NCI-H2196 treated with DMSO at 0.1 percent for 48 hours (cell line): ENCODE measurements at regions not wholly inside any gene's neighbourhood (a gene's known extent, or its start where the extent isn't known, plus 50 kb on each side); places are given as distances from the start of the nearest gene placed in this dataset.

Experiments used
- DNase-seq: peaks from one replicate; lab custom pipeline; 2025; ENCODE audit not compliant: unreplicated experiment; lab: John Stamatoyannopoulos, UW

GRCh38 chr10:36636879-36637278 is 488.5 kb upstream of the ANKRD30A start:
- no peak for DNase-seq

GRCh38 chr10:36636285-36636839 is 489.0 kb upstream of the ANKRD30A start:
- no peak for DNase-seq

- no peak for DNase-seq
These were observed 490.5 kb upstream of the ANKRD30A start for GRCh38 chr10:36634916-36635315.

- DNase-seq = no peak
These were observed 495.1 kb upstream of the ANKRD30A start for GRCh38 chr10:36630267-36630666.

- DNase-seq = no peak
These were observed 495.9 kb upstream of the ANKRD30A start for GRCh38 chr10:36629476-36629875.

GRCh38 chr10:36624551-36625100 is 500.8 kb upstream of the ANKRD30A start:
- no peak for DNase-seq

- DNase-seq = no peak
These were observed 504.1 kb upstream of the ANKRD30A start for GRCh38 chr10:36621346-36621745.

- no peak for DNase-seq
These were observed 513.0 kb upstream of the ANKRD30A start for GRCh38 chr10:36612436-36612835.

GRCh38 chr10:36608866-36609265 is 516.5 kb upstream of the ANKRD30A start:
- DNase-seq = no peak

GRCh38 chr10:36608251-36608650 is 517.1 kb upstream of the ANKRD30A start:
- DNase-seq = no peak

GRCh38 chr10:36606234-36606839 is 519.1 kb upstream of the ANKRD30A start:
- no peak for DNase-seq

- DNase-seq = no peak
These were observed 521.1 kb upstream of the ANKRD30A start for GRCh38 chr10:36604316-36604715.

- DNase-seq = no peak
These were observed 521.7 kb upstream of the ANKRD30A start for GRCh38 chr10:36603688-36604087.

- DNase-seq = no peak
These were observed 523.0 kb upstream of the ANKRD30A start for GRCh38 chr10:36602374-36602773.

GRCh38 chr10:36597756-36598320 is 527.6 kb upstream of the ANKRD30A start:
- no peak for DNase-seq

- no peak for DNase-seq
These were observed 532.4 kb upstream of the ANKRD30A start for GRCh38 chr10:36592964-36593363.

- DNase-seq = no peak
These were observed 534.0 kb upstream of the ANKRD30A start for GRCh38 chr10:36591436-36591835.

- no peak for DNase-seq
These were observed 541.7 kb upstream of the ANKRD30A start for GRCh38 chr10:36583690-36584089.

- no peak for DNase-seq
These were observed 544.2 kb upstream of the ANKRD30A start for GRCh38 chr10:36581237-36581636.

GRCh38 chr10:36578306-36578705 is 547.1 kb upstream of the ANKRD30A start:
- no peak for DNase-seq

GRCh38 chr10:36577126-36577525 is 548.3 kb upstream of the ANKRD30A start:
- no peak for DNase-seq

- no peak for DNase-seq
These were observed 551.2 kb upstream of the ANKRD30A start for GRCh38 chr10:36574207-36574606.

- DNase-seq = no peak
These were observed 552.2 kb upstream of the ANKRD30A start for GRCh38 chr10:36573246-36573645.
